Loucy (cell line): ENCODE measurements at regions not wholly inside any gene's neighbourhood (a gene's known extent, or its start where the extent isn't known, plus 50 kb on each side); places are given as distances from the start of the nearest gene placed in this dataset.

ENCODE experiments used
- H2AFZ ChIP-seq: fragments of 200-600 bp; sonication (generic); 2 replicates; pipeline ENCODE4 v1.6.0; 2016; ENCODE audit warnings: antibody characterized with exemption, mild to moderate bottlenecking, low read length, moderate library complexity
- H3F3A ChIP-seq: fragments of 200-600 bp; 2 replicates; pipeline ENCODE4 v1.6.0; 2016; ENCODE audit warnings: antibody characterized with exemption, low read depth, mild to moderate bottlenecking
- H3K27me3 ChIP-seq: fragments of 200-600 bp; sonication (generic); 2 replicates; pipeline ENCODE4 v1.6.1; 2014; ENCODE audit warnings: low read length, mild to moderate bottlenecking; ENCODE audit not compliant: insufficient read depth, poor library complexity, severe bottlenecking
- H3K36me3 ChIP-seq: fragments of 200-600 bp; sonication (generic); 2 replicates; pipeline ENCODE4 v1.6.1; 2016; ENCODE audit warnings: low read length; ENCODE audit not compliant: insufficient read depth
- H3K4me1 ChIP-seq: fragments of 200-600 bp; sonication (generic); 2 replicates; pipeline ENCODE4 v1.5.1; 2014; ENCODE audit warnings: low read length, mild to moderate bottlenecking; ENCODE audit not compliant: insufficient read depth, poor library complexity, severe bottlenecking
- H3K4me2 ChIP-seq: fragments of 200-600 bp; sonication (generic); 2 replicates; pipeline ENCODE4 v1.6.0; 2014; ENCODE audit warnings: antibody characterized with exemption, low read length, low read depth, mild to moderate bottlenecking; ENCODE audit not compliant: poor library complexity, severe bottlenecking
- H3K4me3 ChIP-seq: fragments of 200-600 bp; sonication (generic); 2 replicates; pipeline ENCODE4 v1.5.1; 2014; ENCODE audit warnings: low read length, mild to moderate bottlenecking, mixed read lengths; ENCODE audit not compliant: poor library complexity, severe bottlenecking
- H3K79me2 ChIP-seq: fragments of 200-600 bp; sonication (generic); 2 replicates; pipeline ENCODE4 v1.6.1; 2014; ENCODE audit warnings: low read length; ENCODE audit not compliant: insufficient read depth
- H3K9ac ChIP-seq: fragments of 200-600 bp; sonication (generic); 2 replicates; pipeline ENCODE4 v1.6.0; 2014; ENCODE audit warnings: mild to moderate bottlenecking, low read depth, low read length, moderate library complexity; ENCODE audit not compliant: poor library complexity, severe bottlenecking
- H3K9me2 ChIP-seq: fragments of 200-600 bp; sonication (generic); replicated peaks from 2 replicates; pipeline ENCODE4 v1.6.1; 2016; ENCODE audit warnings: low read depth, low read length, mixed read lengths
- H3K9me3 ChIP-seq: fragments of 200-600 bp; sonication (generic); 2 replicates; pipeline ENCODE4 v1.6.1; 2014; ENCODE audit warnings: mild to moderate bottlenecking, antibody characterized with exemption, low read length, low read depth; ENCODE audit not compliant: insufficient read depth
- H4K20me1 ChIP-seq: fragments of 200-600 bp; sonication (generic); 2 replicates; pipeline ENCODE4 v1.6.0; 2014; ENCODE audit warnings: antibody characterized with exemption, low read length, mild to moderate bottlenecking; ENCODE audit not compliant: insufficient read depth, poor library complexity, severe bottlenecking
- CTCF ChIP-seq: fragments of 200-600 bp; sonication (generic); conservative IDR thresholded peaks from 2 replicates; pipeline ENCODE4 v1.5.1; 2014; ENCODE audit warnings: mild to moderate bottlenecking, antibody characterized with exemption, low read length
- EZH2phosphoT487 ChIP-seq: fragments of 200-600 bp; IDR thresholded peaks from 2 replicates; pipeline ENCODE4 v1.6.1; 2018; ENCODE audit warnings: antibody characterized with exemption, mild to moderate bottlenecking, moderate library complexity, borderline replicate concordance

- no peak overlapping the region for H3K4me2 ChIP-seq
- no peaks in the 10 kb centered on the region for H3K79me2 ChIP-seq
- no peaks in the 10 kb centered on the region for H3K9me2 ChIP-seq
- H3K4me1 ChIP-seq, result no peaks in the 10 kb centered on the region
- H3K9ac ChIP-seq, result no peak overlapping the region
- no peaks in the 10 kb centered on the region for H3F3A ChIP-seq
- no peak overlapping the region for H3K4me3 ChIP-seq
- no peak for TF ChIP-seq EZH2phosphoT487
- TF ChIP-seq CTCF, result no peak
- no peak overlapping the region for H2AFZ ChIP-seq
- H4K20me1 ChIP-seq, result no peaks in the 10 kb centered on the region
- no peaks in the 10 kb centered on the region for H3K36me3 ChIP-seq
- H3K9me3 ChIP-seq, result no peaks in the 10 kb centered on the region
- H3K27me3 ChIP-seq, result no peaks in the 10 kb centered on the region
These were observed 85.4 kb upstream of the KAZN start for GRCh38 chr1:14513111-14513510.

- no peaks in the 10 kb centered on the region for H4K20me1 ChIP-seq
- no peaks in the 10 kb centered on the region for H3K79me2 ChIP-seq
- no peak for TF ChIP-seq CTCF
- no peak for TF ChIP-seq EZH2phosphoT487
- no peak overlapping the region for H3K4me3 ChIP-seq
- H3K9ac ChIP-seq, result no peak overlapping the region
- H3K9me3 ChIP-seq, result 0 out of 2 replicates have a peak, but pooled peaks cover 1% of the 10 kb centered on the region
- H3K4me1 ChIP-seq, result no peaks in the 10 kb centered on the region
- H3K4me2 ChIP-seq, result no peak overlapping the region
- H3K27me3 ChIP-seq, result no peaks in the 10 kb centered on the region
- H3K9me2 ChIP-seq, result no peaks in the 10 kb centered on the region
- H3K36me3 ChIP-seq, result no peaks in the 10 kb centered on the region
- H3F3A ChIP-seq, result no peaks in the 10 kb centered on the region
- H2AFZ ChIP-seq, result no peak overlapping the region
These were observed 83.7 kb upstream of the KAZN start for GRCh38 chr1:14514739-14515138.

GRCh38 chr1:14516974-14517840 is 81.3 kb upstream of the KAZN start:
- Histone ChIP-seq H3K9me2 (no peaks in the 10 kb centered on the region), H3K27me3 (no peaks in the 10 kb centered on the region), H3K4me1 (no peaks in the 10 kb centered on the region)

More at GRCh38 chr1:14516974-14517840, 81.3 kb upstream of the KAZN start:
- H3K9me3 ChIP-seq, result 0 out of 2 replicates have a peak, but pooled peaks cover 4% of the 10 kb centered on the region
- no peak overlapping the region for H3K4me2 ChIP-seq
- TF ChIP-seq EZH2phosphoT487 (no peak), CTCF (no peak)
- no peak overlapping the region for H3K9ac ChIP-seq
- H3K79me2 ChIP-seq, result no peaks in the 10 kb centered on the region
- no peak overlapping the region for H2AFZ ChIP-seq
- no peak overlapping the region for H3K4me3 ChIP-seq
- H3F3A ChIP-seq, result no peaks in the 10 kb centered on the region
- H3K36me3 ChIP-seq, result no peaks in the 10 kb centered on the region
- H4K20me1 ChIP-seq, result no peaks in the 10 kb centered on the region
